Neural cell (in vitro differentiated cells): ENCODE measurements at regions not wholly inside any gene's neighbourhood (a gene's known extent, or its start where the extent isn't known, plus 50 kb on each side); places are given as distances from the start of the nearest gene placed in this dataset.

Experiments used
- EP300 ChIP-seq: fragments of 450-650 bp; conservative IDR thresholded peaks from 2 replicates; pipeline ENCODE4 v1.6.1; 2014; ENCODE audit warnings: antibody characterized with exemption, mild to moderate bottlenecking, moderate library complexity; ENCODE audit not compliant: poor library complexity, severe bottlenecking
- TF ChIP-seq, protein P1 (sequence below): fragments of 450-650 bp; IDR thresholded peaks from 2 replicates; pipeline ENCODE4 v1.5.1; 2014; ENCODE audit warnings: antibody characterized with exemption, mild to moderate bottlenecking, moderate library complexity; ENCODE audit not compliant: poor library complexity, severe bottlenecking

DNA sequence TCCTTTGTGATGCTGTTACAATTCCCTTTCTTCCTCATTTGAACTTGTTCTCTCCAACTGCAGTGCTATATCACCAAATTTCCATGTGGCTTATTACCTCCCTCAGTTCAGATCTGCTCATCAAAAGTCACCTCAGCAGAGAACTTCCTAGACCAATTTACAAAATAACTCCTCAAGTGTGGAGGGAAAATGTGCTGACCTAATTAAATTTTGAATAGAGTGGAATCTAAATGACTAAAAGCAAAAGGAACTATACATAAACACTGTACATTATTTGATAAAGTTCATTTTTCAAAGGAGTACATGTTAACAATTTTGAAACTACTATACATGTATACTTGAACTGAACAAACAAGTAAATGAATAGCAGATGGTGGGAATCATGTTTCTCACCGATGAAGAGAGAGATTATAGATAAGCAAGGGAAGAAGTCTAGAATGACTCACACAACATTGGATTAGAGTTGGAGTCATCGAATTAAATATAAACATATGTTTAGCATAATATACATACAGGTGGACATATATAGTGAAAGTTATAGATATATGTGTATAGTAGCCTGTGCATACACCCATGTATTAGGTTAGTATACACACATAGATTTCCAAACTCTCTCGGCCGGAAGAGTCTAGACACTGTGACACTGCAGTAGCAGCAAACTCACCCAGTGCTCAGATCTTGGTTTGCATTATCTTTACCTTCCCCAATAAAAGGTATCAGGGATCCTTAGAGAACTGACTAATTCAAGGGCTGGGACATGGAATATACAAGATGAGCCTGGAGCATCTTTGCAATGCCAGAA is 318.7 kb downstream of the PCDH18 start:
- TF ChIP-seq, protein P1, sequence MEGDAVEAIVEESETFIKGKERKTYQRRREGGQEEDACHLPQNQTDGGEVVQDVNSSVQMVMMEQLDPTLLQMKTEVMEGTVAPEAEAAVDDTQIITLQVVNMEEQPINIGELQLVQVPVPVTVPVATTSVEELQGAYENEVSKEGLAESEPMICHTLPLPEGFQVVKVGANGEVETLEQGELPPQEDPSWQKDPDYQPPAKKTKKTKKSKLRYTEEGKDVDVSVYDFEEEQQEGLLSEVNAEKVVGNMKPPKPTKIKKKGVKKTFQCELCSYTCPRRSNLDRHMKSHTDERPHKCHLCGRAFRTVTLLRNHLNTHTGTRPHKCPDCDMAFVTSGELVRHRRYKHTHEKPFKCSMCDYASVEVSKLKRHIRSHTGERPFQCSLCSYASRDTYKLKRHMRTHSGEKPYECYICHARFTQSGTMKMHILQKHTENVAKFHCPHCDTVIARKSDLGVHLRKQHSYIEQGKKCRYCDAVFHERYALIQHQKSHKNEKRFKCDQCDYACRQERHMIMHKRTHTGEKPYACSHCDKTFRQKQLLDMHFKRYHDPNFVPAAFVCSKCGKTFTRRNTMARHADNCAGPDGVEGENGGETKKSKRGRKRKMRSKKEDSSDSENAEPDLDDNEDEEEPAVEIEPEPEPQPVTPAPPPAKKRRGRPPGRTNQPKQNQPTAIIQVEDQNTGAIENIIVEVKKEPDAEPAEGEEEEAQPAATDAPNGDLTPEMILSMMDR = no peak
- no peak for TF ChIP-seq EP300
